ENCODE measurements at regions not wholly inside any gene's neighbourhood (a gene's known extent, or its start where the extent isn't known, plus 50 kb on each side); places are given as distances from the start of the nearest gene placed in this dataset.

GRCh38 chr7:108838198-108838597 is 268.5 kb downstream of the DNAJB9 start:
- H3K36me3 ChIP-seq, result no peaks in the 10 kb centered on the region
- H3K27me3 ChIP-seq, result no peaks in the 10 kb centered on the region
- no peak for TF ChIP-seq POLR2A (IDR thresholded peaks at IDR 0.05)
- TF ChIP-seq CTCF (IDR thresholded peaks at IDR 0.05 in 4 of 5, conservative IDR thresholded peaks at IDR 0.05 in 1 of 5), result no peak
- H3K4me3 ChIP-seq, result no peak overlapping the region
- no peak for ATAC-seq
- in situ Hi-C loops (cut with MboI; ENCODE audit: low sequenced_read_pairs in 4 of 4), result no loop called here
- H3K27ac ChIP-seq, result no peak overlapping the region
- H3K9me3 ChIP-seq, result no peaks in the 10 kb centered on the region
- no peak for DNase-seq
- peaks cover 0 to 5% of the 10 kb centered on the region in 2 donors for H3K4me1 ChIP-seq
- intact Hi-C loops (cut with DNase I; ENCODE audit: low total_unique reads), result no loop called here

GRCh38 chr7:108839076-108839475 is 269.4 kb downstream of the DNAJB9 start:
- no peak overlapping the region for H3K4me3 ChIP-seq
- DNase-seq, result no peak
- no peaks in the 10 kb centered on the region for H3K27me3 ChIP-seq

GRCh38 chr7:108845951-108846350 is 276.3 kb downstream of the DNAJB9 start:
- in situ Hi-C loops (cut with MboI; ENCODE audit: low sequenced_read_pairs in 4 of 4), result no loop called here
- no peak for DNase-seq

More at GRCh38 chr7:108839076-108839475, 269.4 kb downstream of the DNAJB9 start:
- no peak overlapping the region for H3K27ac ChIP-seq
- in situ Hi-C loops (cut with MboI; ENCODE audit: low sequenced_read_pairs in 4 of 4) (no loop called here), intact Hi-C loops (cut with DNase I; ENCODE audit: low total_unique reads) (no loop called here)
- peaks cover 0 to 5% of the 10 kb centered on the region in 2 donors for H3K4me1 ChIP-seq
- H3K36me3 ChIP-seq, result no peaks in the 10 kb centered on the region
- no peaks in the 10 kb centered on the region for H3K9me3 ChIP-seq
- TF ChIP-seq POLR2A (IDR thresholded peaks at IDR 0.05) (no peak), CTCF (IDR thresholded peaks at IDR 0.05 in 4 of 5, conservative IDR thresholded peaks at IDR 0.05 in 1 of 5) (no peak)
- no peak for ATAC-seq

GRCh38 chr7:108846471-108846870 is 276.8 kb downstream of the DNAJB9 start:
- no peak overlapping the region for H3K4me3 ChIP-seq
- ATAC-seq (no peak), DNase-seq (no peak)
- in situ Hi-C loops (cut with MboI; ENCODE audit: low sequenced_read_pairs in 4 of 4) (no loop called here), intact Hi-C loops (cut with DNase I; ENCODE audit: low total_unique reads) (no loop called here)
- TF ChIP-seq POLR2A (IDR thresholded peaks at IDR 0.05), result no peak
- TF ChIP-seq CTCF (IDR thresholded peaks at IDR 0.05 in 4 of 5, conservative IDR thresholded peaks at IDR 0.05 in 1 of 5), result no peak
- no peaks in the 10 kb centered on the region for H3K36me3 ChIP-seq
- no peaks in the 10 kb centered on the region for H3K4me1 ChIP-seq
- no peaks in the 10 kb centered on the region for H3K27me3 ChIP-seq
- H3K9me3 ChIP-seq, result no peaks in the 10 kb centered on the region
- H3K27ac ChIP-seq, result no peak overlapping the region

More at GRCh38 chr7:108845951-108846350, 276.3 kb downstream of the DNAJB9 start:
- H3K4me1 ChIP-seq, result no peaks in the 10 kb centered on the region
- intact Hi-C loops (cut with DNase I; ENCODE audit: low total_unique reads), result no loop called here
- no peak for ATAC-seq
- no peaks in the 10 kb centered on the region for H3K9me3 ChIP-seq
- no peak for TF ChIP-seq CTCF (IDR thresholded peaks at IDR 0.05 in 4 of 5, conservative IDR thresholded peaks at IDR 0.05 in 1 of 5)
- TF ChIP-seq POLR2A (IDR thresholded peaks at IDR 0.05), result no peak
- no peak overlapping the region for H3K4me3 ChIP-seq
- H3K27me3 ChIP-seq, result no peaks in the 10 kb centered on the region
- no peak overlapping the region for H3K27ac ChIP-seq
- no peaks in the 10 kb centered on the region for H3K36me3 ChIP-seq

GRCh38 chr7:108848486-108848885 is 278.8 kb downstream of the DNAJB9 start:
- Histone ChIP-seq H3K27me3 (no peaks in the 10 kb centered on the region), H3K27ac (no peak overlapping the region), H3K4me3 (no peak overlapping the region), H3K36me3 (no peaks in the 10 kb centered on the region), H3K4me1 (no peaks in the 10 kb centered on the region), H3K9me3 (no peaks in the 10 kb centered on the region)
- no peak for TF ChIP-seq POLR2A (IDR thresholded peaks at IDR 0.05)
- no peak for TF ChIP-seq CTCF (IDR thresholded peaks at IDR 0.05 in 4 of 5, conservative IDR thresholded peaks at IDR 0.05 in 1 of 5)
- DNase-seq (no peak), ATAC-seq (no peak)
- intact Hi-C loops (cut with DNase I; ENCODE audit: low total_unique reads), result no loop called here
- in situ Hi-C loops (cut with MboI; ENCODE audit: low sequenced_read_pairs in 4 of 4), result no loop called here
